HCT116 (cell line): ENCODE measurements at regions not wholly inside any gene's neighbourhood (a gene's known extent, or its start where the extent isn't known, plus 50 kb on each side); places are given as distances from the start of the nearest gene placed in this dataset.

ENCODE experiments used
- ATAC-seq: fragments of 200-7000 bp; cut with Tn5 transposase; 2 replicates; pipeline ENCODE4 v1.9.1; 2020; ENCODE audit warnings: mild to moderate bottlenecking, moderate library complexity
- BruUV-seq: library from RNA; stranded (reverse); fragments of 400-500 nt; replicated peaks from 2 replicates; lab custom pipeline; 2021; lab: Mats Ljungman, UMichigan
- CTCF ChIA-PET: fragments of 300-600 bp; sonication (Branson Sonifier 250); formaldehyde crosslinking; loops from one replicate; lab custom pipeline; 2021; ENCODE audit warnings: antibody characterized with exemption; lab: Charles Lee
- POLR2A ChIA-PET: fragments of 300-600, 350-600 bp; sonication (Branson Sonifier 250); formaldehyde crosslinking; loops from one replicate; lab custom pipeline; 2021; ENCODE audit warnings: antibody characterized with exemption; lab: Charles Lee
- RAD21 ChIA-PET, 2 experiments: fragments of 300-600 bp; sonication (Branson Sonifier 250); formaldehyde crosslinking; loops; one replicate each; lab custom pipeline; 2023; ENCODE audit warnings: low total read pairs in 2 of 2; ENCODE audit not compliant: uncharacterized antibody in 2 of 2, unreplicated experiment in 2 of 2, low non-redundant PET in 1 of 2; lab: Charles Lee
- DNase-seq: peaks from one replicate; pipeline ENCODE4 v3.0.0-alpha.2; 2010; ENCODE audit warnings: low read depth, low spot score
- H2AFZ ChIP-seq: fragments of 200-600 bp; shearing (Covaris generic), sonication (generic); 2 replicates; pipeline ENCODE4 v1.6.1; 2017; ENCODE audit warnings: low read depth, mixed run types, mixed read lengths, antibody characterized with exemption, low read length; ENCODE audit not compliant: poor library complexity, severe bottlenecking
- H3K27ac ChIP-seq: 2 replicates; pipeline ENCODE4 v1.5.1; 2012; ENCODE audit warnings: low read depth, low read length
- H3K27me3 ChIP-seq: fragments of 200-600 bp; sonication (generic); 2 replicates; pipeline ENCODE4 v1.6.1; 2016; ENCODE audit warnings: mixed run types, low read length, mixed read lengths; ENCODE audit not compliant: insufficient read depth
- H3K36me3 ChIP-seq, 2 experiments: fragments of 200-500 bp in 1 of 2; fragments of 200-600 bp in 1 of 2; sonication (Bioruptor generic) in 1 of 2; sonication (generic) in 1 of 2; 2 replicates each; pipeline versions ENCODE4 v1.5.1 to v1.6.1; 2014 to 2016; ENCODE audit warnings: low read length in 2 of 2, inconsistent platforms in 1 of 2, mixed read lengths in 1 of 2, mixed run types in 1 of 2; ENCODE audit not compliant: insufficient read depth in 2 of 2, control insufficient read depth in 1 of 2
- H3K4me1 ChIP-seq, 2 experiments: fragments of 200-600 bp in 1 of 2; sonication (generic) in 1 of 2; 2 replicates each; pipeline versions ENCODE4 v1.5.1 to v1.6.1; 2012 to 2017; ENCODE audit warnings: low read length in 2 of 2, inconsistent platforms in 1 of 2, mild to moderate bottlenecking in 1 of 2, mixed read lengths in 1 of 2, mixed run types in 1 of 2, moderate library complexity in 1 of 2; ENCODE audit not compliant: insufficient read depth in 2 of 2, control insufficient read depth in 1 of 2
- H3K4me2 ChIP-seq: fragments of 200-600 bp; sonication (generic); 2 replicates; pipeline ENCODE4 v1.6.1; 2017; ENCODE audit warnings: mixed run types, low read length, mixed read lengths
- H3K4me3 ChIP-seq, 2 experiments: fragments of 200-600 bp in 1 of 2; sonication (generic) in 1 of 2; replicated peaks in 1 of 2; 2 replicates each; pipeline ENCODE4 v1.5.1; 2011 to 2016; ENCODE audit warnings: low read length in 2 of 2, control low read depth in 1 of 2, low read depth in 1 of 2, mild to moderate bottlenecking in 1 of 2, mixed read lengths in 1 of 2, mixed run types in 1 of 2
- H3K79me2 ChIP-seq: fragments of 200-600 bp; sonication (generic); 2 replicates; pipeline ENCODE4 v1.6.1; 2017; ENCODE audit warnings: mild to moderate bottlenecking, mixed run types, low read length, moderate library complexity, mixed read lengths; ENCODE audit not compliant: insufficient read depth
- H3K9ac ChIP-seq: fragments of 200-600 bp; sonication (generic); 2 replicates; pipeline ENCODE4 v1.6.1; 2016; ENCODE audit warnings: low read length, mixed read lengths
- H3K9me2 ChIP-seq: fragments of 200-600 bp; sonication (generic), shearing (Covaris generic); 2 replicates; pipeline ENCODE4 v1.6.1; 2017; ENCODE audit warnings: mixed run types, mild to moderate bottlenecking, moderate library complexity; ENCODE audit not compliant: insufficient read depth
- H3K9me3 ChIP-seq, 2 experiments: fragments of 200-500 bp in 1 of 2; fragments of 200-600 bp in 1 of 2; sonication (Bioruptor generic) in 1 of 2; sonication (generic) in 1 of 2; 2 replicates each; pipeline ENCODE4 v1.6.1; 2014 to 2017; ENCODE audit warnings: low read length in 2 of 2, mixed read lengths in 2 of 2, inconsistent platforms in 1 of 2, low read depth in 1 of 2, mild to moderate bottlenecking in 1 of 2, mixed run types in 1 of 2, moderate library complexity in 1 of 2; ENCODE audit not compliant: control insufficient read depth in 1 of 2, insufficient read depth in 1 of 2
- H4K20me1 ChIP-seq: fragments of 200-600 bp; sonication (generic), shearing (Covaris generic); 2 replicates; pipeline ENCODE4 v1.6.1; 2017; ENCODE audit warnings: mixed run types, mild to moderate bottlenecking, moderate library complexity; ENCODE audit not compliant: insufficient read depth
- CBX3 ChIP-seq: IDR thresholded peaks from 2 replicates; pipeline ENCODE4 v1.6.1; 2012; ENCODE audit warnings: low read depth
- ELF1 ChIP-seq: IDR thresholded peaks from 2 replicates; pipeline ENCODE4 v1.6.1; 2012; ENCODE audit warnings: low read depth, borderline replicate concordance
- FOSL1 ChIP-seq: IDR thresholded peaks from 2 replicates; pipeline ENCODE4 v1.6.1; 2012; ENCODE audit warnings: low read depth
- JUND ChIP-seq: IDR thresholded peaks from 2 replicates; pipeline ENCODE4 v1.6.1; 2012
- POLR2AphosphoS5 ChIP-seq: IDR thresholded peaks from 2 replicates; pipeline ENCODE4 v1.6.1; 2011; ENCODE audit warnings: mild to moderate bottlenecking, low read depth, low read length, moderate library complexity
- RAD21 ChIP-seq: IDR thresholded peaks from 2 replicates; pipeline ENCODE4 v1.6.1; 2012; ENCODE audit warnings: low read depth, mild to moderate bottlenecking
- SP1 ChIP-seq: IDR thresholded peaks from 2 replicates; pipeline ENCODE4 v1.6.1; 2012; ENCODE audit warnings: low read depth
- SRF ChIP-seq: IDR thresholded peaks from 2 replicates; pipeline ENCODE4 v1.6.1; 2012; ENCODE audit warnings: low read depth
- YY1 ChIP-seq: IDR thresholded peaks from 2 replicates; pipeline ENCODE4 v1.6.1; 2011; ENCODE audit warnings: low read length, low read depth, moderate library complexity, mild to moderate bottlenecking; ENCODE audit not compliant: insufficient replicate concordance; ENCODE audit errors: extremely low read depth
- intact Hi-C: fragments of 100-400 bp; cut with micrococcal nuclease; formaldehyde crosslinking; loops from 2 replicates; pipeline ENCODE4 v1.10.0; 2022
- TF ChIP-seq, protein P1 (sequence below), 3 experiments: fragments of 200-600 bp in 1 of 3; sonication (generic) in 1 of 3; IDR thresholded peaks in 2 of 3; conservative IDR thresholded peaks in 1 of 3; 2 replicates each; pipeline ENCODE4 v1.5.1; 2012 to 2017; ENCODE audit warnings: low read depth in 2 of 3, low read length in 2 of 3, antibody characterized with exemption in 1 of 3, borderline replicate concordance in 1 of 3, control low read depth in 1 of 3, mild to moderate bottlenecking in 1 of 3, mixed read lengths in 1 of 3, mixed run types in 1 of 3, moderate library complexity in 1 of 3; ENCODE audit not compliant: insufficient read depth in 1 of 3

GRCh38 chr1:87202451-87202850 is 126.2 kb upstream of the LMO4 start:
- H3K36me3 ChIP-seq, result no peaks in the 10 kb centered on the region
- CTCF ChIA-PET, result no interaction called here
- no peak for DNase-seq
- no peak overlapping the region for H3K27ac ChIP-seq
- H2AFZ ChIP-seq, result no peak overlapping the region
- no peaks in the 10 kb centered on the region for H3K4me1 ChIP-seq
- TF ChIP-seq RAD21 (no peak), JUND (no peak), FOSL1 (no peak), YY1 (no peak), ELF1 (no peak), SP1 (no peak), POLR2AphosphoS5 (no peak), CBX3 (no peak), SRF (no peak)
- TF ChIP-seq, protein P1, sequence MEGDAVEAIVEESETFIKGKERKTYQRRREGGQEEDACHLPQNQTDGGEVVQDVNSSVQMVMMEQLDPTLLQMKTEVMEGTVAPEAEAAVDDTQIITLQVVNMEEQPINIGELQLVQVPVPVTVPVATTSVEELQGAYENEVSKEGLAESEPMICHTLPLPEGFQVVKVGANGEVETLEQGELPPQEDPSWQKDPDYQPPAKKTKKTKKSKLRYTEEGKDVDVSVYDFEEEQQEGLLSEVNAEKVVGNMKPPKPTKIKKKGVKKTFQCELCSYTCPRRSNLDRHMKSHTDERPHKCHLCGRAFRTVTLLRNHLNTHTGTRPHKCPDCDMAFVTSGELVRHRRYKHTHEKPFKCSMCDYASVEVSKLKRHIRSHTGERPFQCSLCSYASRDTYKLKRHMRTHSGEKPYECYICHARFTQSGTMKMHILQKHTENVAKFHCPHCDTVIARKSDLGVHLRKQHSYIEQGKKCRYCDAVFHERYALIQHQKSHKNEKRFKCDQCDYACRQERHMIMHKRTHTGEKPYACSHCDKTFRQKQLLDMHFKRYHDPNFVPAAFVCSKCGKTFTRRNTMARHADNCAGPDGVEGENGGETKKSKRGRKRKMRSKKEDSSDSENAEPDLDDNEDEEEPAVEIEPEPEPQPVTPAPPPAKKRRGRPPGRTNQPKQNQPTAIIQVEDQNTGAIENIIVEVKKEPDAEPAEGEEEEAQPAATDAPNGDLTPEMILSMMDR (IDR thresholded peaks at IDR 0.05 in 2 of 3, conservative IDR thresholded peaks at IDR 0.05 in 1 of 3; ENCODE audit: borderline replicate concordance in 1 of 3, insufficient read depth in 1 of 3, low read depth in 2 of 3, low read length in 2 of 3), result no peak
- TF ChIP-seq, all 23 proteins: peak for 0
- H3K4me3 ChIP-seq, result no peak overlapping the region
- no peak for ATAC-seq
- POLR2A ChIA-PET, result no interaction called here
- no TSS peak for BruUV-seq
- no peaks in the 10 kb centered on the region for H3K9me3 ChIP-seq
- H4K20me1 ChIP-seq, result no peaks in the 10 kb centered on the region
- H3K79me2 ChIP-seq, result no peaks in the 10 kb centered on the region
- H3K9me2 ChIP-seq, result no peaks in the 10 kb centered on the region
- H3K9ac ChIP-seq, result no peak overlapping the region
- RAD21 ChIA-PET, result no interaction called here
- intact Hi-C loops, result no loop called here
- no peak overlapping the region for H3K4me2 ChIP-seq
- H3K27me3 ChIP-seq, result 0 out of 2 replicates have a peak, but pooled peaks cover 4% of the 10 kb centered on the region
